Loucy (cell line): ENCODE measurements at regions not wholly inside any gene's neighbourhood (a gene's known extent, or its start where the extent isn't known, plus 50 kb on each side); places are given as distances from the start of the nearest gene placed in this dataset.

ENCODE experiments used
- H2AFZ ChIP-seq: fragments of 200-600 bp; sonication (generic); 2 replicates; pipeline ENCODE4 v1.6.0; 2016; ENCODE audit warnings: antibody characterized with exemption, mild to moderate bottlenecking, low read length, moderate library complexity
- H3F3A ChIP-seq: fragments of 200-600 bp; 2 replicates; pipeline ENCODE4 v1.6.0; 2016; ENCODE audit warnings: antibody characterized with exemption, low read depth, mild to moderate bottlenecking
- H3K27me3 ChIP-seq: fragments of 200-600 bp; sonication (generic); 2 replicates; pipeline ENCODE4 v1.6.1; 2014; ENCODE audit warnings: low read length, mild to moderate bottlenecking; ENCODE audit not compliant: insufficient read depth, poor library complexity, severe bottlenecking
- H3K36me3 ChIP-seq: fragments of 200-600 bp; sonication (generic); 2 replicates; pipeline ENCODE4 v1.6.1; 2016; ENCODE audit warnings: low read length; ENCODE audit not compliant: insufficient read depth
- H3K4me1 ChIP-seq: fragments of 200-600 bp; sonication (generic); 2 replicates; pipeline ENCODE4 v1.5.1; 2014; ENCODE audit warnings: low read length, mild to moderate bottlenecking; ENCODE audit not compliant: insufficient read depth, poor library complexity, severe bottlenecking
- H3K4me2 ChIP-seq: fragments of 200-600 bp; sonication (generic); 2 replicates; pipeline ENCODE4 v1.6.0; 2014; ENCODE audit warnings: antibody characterized with exemption, low read length, low read depth, mild to moderate bottlenecking; ENCODE audit not compliant: poor library complexity, severe bottlenecking
- H3K4me3 ChIP-seq: fragments of 200-600 bp; sonication (generic); 2 replicates; pipeline ENCODE4 v1.5.1; 2014; ENCODE audit warnings: low read length, mild to moderate bottlenecking, mixed read lengths; ENCODE audit not compliant: poor library complexity, severe bottlenecking
- H3K79me2 ChIP-seq: fragments of 200-600 bp; sonication (generic); 2 replicates; pipeline ENCODE4 v1.6.1; 2014; ENCODE audit warnings: low read length; ENCODE audit not compliant: insufficient read depth
- H3K9ac ChIP-seq: fragments of 200-600 bp; sonication (generic); 2 replicates; pipeline ENCODE4 v1.6.0; 2014; ENCODE audit warnings: mild to moderate bottlenecking, low read depth, low read length, moderate library complexity; ENCODE audit not compliant: poor library complexity, severe bottlenecking
- H3K9me2 ChIP-seq: fragments of 200-600 bp; sonication (generic); replicated peaks from 2 replicates; pipeline ENCODE4 v1.6.1; 2016; ENCODE audit warnings: low read depth, low read length, mixed read lengths
- H3K9me3 ChIP-seq: fragments of 200-600 bp; sonication (generic); 2 replicates; pipeline ENCODE4 v1.6.1; 2014; ENCODE audit warnings: mild to moderate bottlenecking, antibody characterized with exemption, low read length, low read depth; ENCODE audit not compliant: insufficient read depth
- H4K20me1 ChIP-seq: fragments of 200-600 bp; sonication (generic); 2 replicates; pipeline ENCODE4 v1.6.0; 2014; ENCODE audit warnings: antibody characterized with exemption, low read length, mild to moderate bottlenecking; ENCODE audit not compliant: insufficient read depth, poor library complexity, severe bottlenecking
- EZH2phosphoT487 ChIP-seq: fragments of 200-600 bp; IDR thresholded peaks from 2 replicates; pipeline ENCODE4 v1.6.1; 2018; ENCODE audit warnings: antibody characterized with exemption, mild to moderate bottlenecking, moderate library complexity, borderline replicate concordance
- TF ChIP-seq, protein P1 (sequence below): fragments of 200-600 bp; sonication (generic); conservative IDR thresholded peaks from 2 replicates; pipeline ENCODE4 v1.5.1; 2014; ENCODE audit warnings: mild to moderate bottlenecking, antibody characterized with exemption, low read length

DNA sequence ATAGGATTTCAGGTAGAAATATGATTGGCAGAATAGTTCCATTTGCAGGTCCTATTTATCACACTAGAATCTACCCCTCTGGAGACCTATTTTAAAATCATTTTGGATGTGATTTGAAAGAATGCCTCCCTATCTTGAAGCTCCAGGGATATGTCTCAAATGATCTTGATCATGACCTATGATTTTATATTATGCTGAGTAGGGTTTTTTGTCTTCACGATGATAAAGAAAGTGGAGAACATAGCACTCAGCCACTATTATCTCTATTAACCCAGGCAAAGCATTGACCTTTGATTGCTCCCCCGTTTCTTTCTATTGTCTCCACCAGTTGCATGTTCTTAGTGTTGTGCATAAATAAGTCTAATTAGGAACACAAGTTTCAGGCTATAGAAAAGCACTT is 307.9 kb downstream of the BLID start:
- no peaks in the 10 kb centered on the region for H3K79me2 ChIP-seq
- no peaks in the 10 kb centered on the region for H3K9me3 ChIP-seq
- H3K4me3 ChIP-seq = no peak overlapping the region
- no peaks in the 10 kb centered on the region for H3K36me3 ChIP-seq
- no peaks in the 10 kb centered on the region for H3F3A ChIP-seq
- no peaks in the 10 kb centered on the region for H3K4me1 ChIP-seq
- no peak overlapping the region for H3K9ac ChIP-seq
- no peak overlapping the region for H3K4me2 ChIP-seq
- TF ChIP-seq EZH2phosphoT487 = no peak
- TF ChIP-seq, protein P1, sequence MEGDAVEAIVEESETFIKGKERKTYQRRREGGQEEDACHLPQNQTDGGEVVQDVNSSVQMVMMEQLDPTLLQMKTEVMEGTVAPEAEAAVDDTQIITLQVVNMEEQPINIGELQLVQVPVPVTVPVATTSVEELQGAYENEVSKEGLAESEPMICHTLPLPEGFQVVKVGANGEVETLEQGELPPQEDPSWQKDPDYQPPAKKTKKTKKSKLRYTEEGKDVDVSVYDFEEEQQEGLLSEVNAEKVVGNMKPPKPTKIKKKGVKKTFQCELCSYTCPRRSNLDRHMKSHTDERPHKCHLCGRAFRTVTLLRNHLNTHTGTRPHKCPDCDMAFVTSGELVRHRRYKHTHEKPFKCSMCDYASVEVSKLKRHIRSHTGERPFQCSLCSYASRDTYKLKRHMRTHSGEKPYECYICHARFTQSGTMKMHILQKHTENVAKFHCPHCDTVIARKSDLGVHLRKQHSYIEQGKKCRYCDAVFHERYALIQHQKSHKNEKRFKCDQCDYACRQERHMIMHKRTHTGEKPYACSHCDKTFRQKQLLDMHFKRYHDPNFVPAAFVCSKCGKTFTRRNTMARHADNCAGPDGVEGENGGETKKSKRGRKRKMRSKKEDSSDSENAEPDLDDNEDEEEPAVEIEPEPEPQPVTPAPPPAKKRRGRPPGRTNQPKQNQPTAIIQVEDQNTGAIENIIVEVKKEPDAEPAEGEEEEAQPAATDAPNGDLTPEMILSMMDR = no peak
- H4K20me1 ChIP-seq = no peaks in the 10 kb centered on the region
- H2AFZ ChIP-seq = no peak overlapping the region
- no peaks in the 10 kb centered on the region for H3K9me2 ChIP-seq
- no peaks in the 10 kb centered on the region for H3K27me3 ChIP-seq

DNA sequence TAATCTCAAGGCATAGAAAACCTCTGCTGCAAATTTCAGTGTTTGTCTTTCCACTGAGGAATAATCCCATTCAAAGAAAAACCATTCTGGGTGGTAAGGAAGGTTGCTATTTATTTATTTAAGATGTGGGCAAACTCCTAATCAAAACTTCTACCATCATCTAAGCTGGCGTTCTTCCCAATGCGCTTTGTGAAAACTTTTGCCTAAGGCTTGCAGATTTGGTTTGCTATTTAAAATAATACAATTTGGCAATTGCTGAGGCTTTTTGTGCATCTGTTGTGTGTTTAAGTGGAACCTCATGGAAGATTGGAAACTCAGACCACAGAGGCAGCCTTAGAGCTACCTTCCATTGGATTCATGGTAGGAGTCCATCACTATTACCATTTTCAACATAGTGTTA is 309.0 kb downstream of the BLID start:
- H3K27me3 ChIP-seq = no peaks in the 10 kb centered on the region
- H4K20me1 ChIP-seq = no peaks in the 10 kb centered on the region
- no peaks in the 10 kb centered on the region for H3K36me3 ChIP-seq
- no peak overlapping the region for H3K4me2 ChIP-seq
- H3K9me2 ChIP-seq = no peaks in the 10 kb centered on the region
- H2AFZ ChIP-seq = no peak overlapping the region
- TF ChIP-seq, protein P1 = no peak
- no peaks in the 10 kb centered on the region for H3K9me3 ChIP-seq
- no peak overlapping the region for H3K9ac ChIP-seq
- H3K79me2 ChIP-seq = no peaks in the 10 kb centered on the region
- no peaks in the 10 kb centered on the region for H3K4me1 ChIP-seq
- H3K4me3 ChIP-seq = no peak overlapping the region
- no peaks in the 10 kb centered on the region for H3F3A ChIP-seq

DNA sequence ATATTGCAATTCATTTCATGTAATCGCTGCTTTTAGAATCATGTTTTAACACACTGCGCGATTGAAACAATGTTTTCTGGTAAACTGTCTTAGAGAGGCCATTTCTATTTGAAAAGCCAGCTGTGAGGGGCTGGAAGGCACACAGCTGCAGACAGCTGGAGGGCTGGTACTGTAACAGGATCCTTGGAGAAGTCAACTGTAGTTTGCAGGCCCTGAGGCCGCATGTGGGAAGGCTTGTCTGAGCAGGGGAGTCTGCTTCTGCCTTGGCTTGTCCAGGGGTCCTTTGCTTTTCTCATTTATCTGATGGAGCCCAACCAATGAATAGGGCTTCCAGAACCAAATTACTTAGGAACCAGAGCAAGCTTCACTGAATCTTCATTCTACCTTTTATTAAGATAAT is 313.5 kb downstream of the BLID start:
- Histone ChIP-seq H3K79me2 (no peaks in the 10 kb centered on the region), H3K4me2 (no peak overlapping the region), H3K4me3 (no peak overlapping the region), H3K4me1 (no peaks in the 10 kb centered on the region), H3K27me3 (no peaks in the 10 kb centered on the region), H3K9ac (no peak overlapping the region), H2AFZ (no peak overlapping the region), H3K9me3 (no peaks in the 10 kb centered on the region), H3F3A (no peaks in the 10 kb centered on the region), H3K36me3 (no peaks in the 10 kb centered on the region), H4K20me1 (no peaks in the 10 kb centered on the region), H3K9me2 (no peaks in the 10 kb centered on the region)
- TF ChIP-seq EZH2phosphoT487 = no peak
- TF ChIP-seq, protein P1 = no peak
